Brain microvascular endothelial cell (primary cell): ENCODE measurements at regions not wholly inside any gene's neighbourhood (a gene's known extent, or its start where the extent isn't known, plus 50 kb on each side); places are given as distances from the start of the nearest gene placed in this dataset.

Source experiments
- DNase-seq: peaks from one replicate; pipeline ENCODE4 v3.0.0-alpha.2; 2020
- H3K27ac ChIP-seq: fragments of 250-450 bp; sonication (Bioruptor Pico); 2 replicates; pipeline ENCODE4 v1.5.1; 2020; ENCODE audit warnings: mild to moderate bottlenecking, moderate library complexity
- H3K27me3 ChIP-seq: fragments of 250-450 bp; sonication (Bioruptor Pico); replicated peaks from 2 replicates; pipeline ENCODE4 v1.5.1; 2020; ENCODE audit warnings: mild to moderate bottlenecking
- H3K36me3 ChIP-seq: fragments of 250-450 bp; sonication (Bioruptor Pico); replicated peaks from 2 replicates; pipeline ENCODE4 v1.5.1; 2020; ENCODE audit warnings: mild to moderate bottlenecking
- H3K4me3 ChIP-seq: 2 replicates; pipeline ENCODE4 v1.5.1; 2011; ENCODE audit warnings: low read depth, mild to moderate bottlenecking, control low read depth, low read length, moderate library complexity
- CTCF ChIP-seq: IDR thresholded peaks from 2 replicates; pipeline ENCODE4 v1.5.1; 2011; ENCODE audit warnings: low read depth, mild to moderate bottlenecking, moderate library complexity, low read length, control low read depth, inconsistent platforms; ENCODE audit errors: missing control alignments
- in situ Hi-C: cut with HindIII; loops from 2 replicates; pipeline ENCODE4 v1.10.0; 2017; ENCODE audit warnings: low sequenced_read_pairs, low pct_ligation_motif_present

- no peaks in the 10 kb centered on the region for H3K27me3 ChIP-seq
- no peak overlapping the region for H3K27ac ChIP-seq
- in situ Hi-C loops = no loop called here
These were observed 135.3 kb upstream of the CTTNBP2NL start for GRCh38 chr1:112260699-112261098.

GRCh38 chr1:112262316-112262715 lies 133.7 kb upstream of the CTTNBP2NL start:
- Histone ChIP-seq H3K36me3 (no peaks in the 10 kb centered on the region), H3K27ac (no peak overlapping the region), H3K4me3 (no peak overlapping the region), H3K27me3 (no peaks in the 10 kb centered on the region)
- DNase-seq = no peak
- in situ Hi-C loops = no loop called here
- no peak for TF ChIP-seq CTCF

More at GRCh38 chr1:112260699-112261098, 135.3 kb upstream of the CTTNBP2NL start:
- Histone ChIP-seq H3K4me3 (no peak overlapping the region), H3K36me3 (no peaks in the 10 kb centered on the region)
- no peak for TF ChIP-seq CTCF
- DNase-seq = no peak

- Histone ChIP-seq H3K27me3 (no peaks in the 10 kb centered on the region), H3K27ac (no peak overlapping the region), H3K36me3 (no peaks in the 10 kb centered on the region), H3K4me3 (no peak overlapping the region)
- no peak for TF ChIP-seq CTCF
- in situ Hi-C loops = no loop called here
- DNase-seq = no peak
These were observed 133.0 kb upstream of the CTTNBP2NL start for GRCh38 chr1:112263042-112263441.

GRCh38 chr1:112263453-112263852 lies 132.6 kb upstream of the CTTNBP2NL start:
- Histone ChIP-seq H3K27ac (no peak overlapping the region), H3K36me3 (no peaks in the 10 kb centered on the region), H3K4me3 (no peak overlapping the region), H3K27me3 (no peaks in the 10 kb centered on the region)
- peak; percentile 65 for DNase-seq
- in situ Hi-C loops = no loop called here
- no peak for TF ChIP-seq CTCF

GRCh38 chr1:112264010-112264409 lies 132.0 kb upstream of the CTTNBP2NL start:
- no peak for TF ChIP-seq CTCF
- Histone ChIP-seq H3K36me3 (no peaks in the 10 kb centered on the region), H3K4me3 (no peak overlapping the region), H3K27me3 (no peaks in the 10 kb centered on the region), H3K27ac (no peak overlapping the region)
- in situ Hi-C loops = no loop called here
- DNase-seq = no peak

- no peak for TF ChIP-seq CTCF
These were observed 131.5 kb upstream of the CTTNBP2NL start for GRCh38 chr1:112264553-112264952.

More at GRCh38 chr1:112264553-112264952, 131.5 kb upstream of the CTTNBP2NL start:
- no peak for DNase-seq
- in situ Hi-C loops = no loop called here
- no peaks in the 10 kb centered on the region for H3K36me3 ChIP-seq
- H3K27me3 ChIP-seq = no peaks in the 10 kb centered on the region
- H3K27ac ChIP-seq = no peak overlapping the region
- H3K4me3 ChIP-seq = no peak overlapping the region
